ENCODE measurements at regions not wholly inside any gene's neighbourhood (a gene's known extent, or its start where the extent isn't known, plus 50 kb on each side); places are given as distances from the start of the nearest gene placed in this dataset.
"Not testable (repeated sequence)": the region's sequence is repeated elsewhere in the genome, so short reads cannot be mapped to it uniquely, and the experiment has no call there.

DNA sequence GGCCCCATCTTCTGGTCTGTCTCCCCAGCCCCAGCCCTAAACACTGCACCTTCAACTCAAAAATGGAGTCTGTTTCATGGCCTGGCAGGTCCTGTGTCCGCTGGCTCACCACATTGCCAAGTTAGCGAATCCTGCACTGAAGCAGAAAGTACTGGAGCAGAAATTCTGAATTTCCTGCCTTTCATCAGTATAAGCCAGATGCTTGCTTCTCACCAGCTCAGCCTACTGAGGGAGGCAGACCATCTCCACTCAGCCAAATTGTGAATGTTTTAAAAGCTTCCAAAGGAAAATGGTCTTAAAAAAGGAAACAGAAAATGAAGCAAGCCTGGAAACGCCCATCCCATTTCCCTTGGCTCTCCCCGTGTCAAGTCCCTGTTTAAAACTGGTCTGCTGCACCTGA is 157.8 kb downstream of the C1D start:
- CTCF ChIA-PET = interaction anchor here (0.9 kb wide), 1 partner anchor 8 kb away, joined by 3 read pairs; no protein-coding TSS in a partner anchor
- POLR2A ChIA-PET = no interaction called here
- Histone ChIP-seq H3K36me3 (ENCODE audit: control insufficient read depth, insufficient read depth, low read length) (no peaks in the 10 kb centered on the region), H3K4me3 (ENCODE audit: low read depth, low read length) (no peak overlapping the region), H3K27me3 (ENCODE audit: control insufficient read depth, insufficient read depth, low read length) (no peaks in the 10 kb centered on the region)
- no peak for DNase-seq (ENCODE audit: low read depth)
- no peak for TF ChIP-seq CTCF (IDR thresholded peaks at IDR 0.05; ENCODE audit: insufficient read depth, low read depth, low read length)

DNA sequence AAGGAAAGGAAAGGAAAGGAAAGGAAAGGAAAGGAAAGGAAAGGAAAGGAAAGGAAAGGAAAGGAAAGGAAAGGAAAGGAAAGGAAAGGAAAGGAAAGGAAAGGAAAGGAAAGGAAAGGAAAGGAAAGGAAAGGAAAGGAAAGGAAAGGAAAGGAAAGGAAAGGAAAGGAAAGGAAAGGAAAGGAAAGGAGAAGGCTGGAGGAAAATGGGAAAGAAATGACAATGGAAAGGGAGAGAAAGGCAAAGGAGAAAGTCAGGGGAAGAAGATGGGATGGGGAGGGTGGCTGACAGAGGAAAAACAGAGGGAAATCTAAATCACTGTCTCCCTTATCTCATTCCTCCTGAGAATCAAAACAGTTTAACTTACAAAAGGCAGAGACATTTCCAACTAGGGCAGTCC is 156.3 kb downstream of the C1D start:
- not testable (repeated sequence) for DNase-seq (ENCODE audit: low read depth); H3K36me3 ChIP-seq (ENCODE audit: control insufficient read depth, insufficient read depth, low read length); H3K27me3 ChIP-seq (ENCODE audit: control insufficient read depth, insufficient read depth, low read length); H3K4me3 ChIP-seq (ENCODE audit: low read depth, low read length)
- ChIA-PET CTCF (interaction anchor here (1.1 kb wide), 1 partner anchor 10 kb away, joined by 3 read pairs; no protein-coding TSS in a partner anchor), POLR2A (interaction anchor here (0.7 kb wide), 1 partner anchor 35 kb away, joined by 3 read pairs; no protein-coding TSS in a partner anchor)

GRCh38 chr2:67917332-67918054 is 145.3 kb downstream of the C1D start:
- CTCF ChIA-PET = interaction anchor here (0.6 to 1.6 kb wide), 5 partner anchors 51 to 1481 kb away, joined by 3 to 6 read pairs (median 4); no protein-coding TSS in a partner anchor
- peak; percentile 99 for DNase-seq (ENCODE audit: low read depth)

GRCh38 chr2:67918471-67918870 is 144.3 kb downstream of the C1D start:
- no peak overlapping the region for H3K4me3 ChIP-seq (ENCODE audit: low read depth, low read length)
- ChIA-PET POLR2A (interaction anchor here (0.7 kb wide), 1 partner anchor 66 kb away, joined by 16 read pairs; no protein-coding TSS in a partner anchor), CTCF (interaction anchor here (1.6 kb wide), 1 partner anchor 65 kb away, joined by 4 read pairs; no protein-coding TSS in a partner anchor)
- H3K36me3 ChIP-seq (ENCODE audit: control insufficient read depth, insufficient read depth, low read length) = no peaks in the 10 kb centered on the region
- no peak for DNase-seq (ENCODE audit: low read depth)
- TF ChIP-seq CTCF (IDR thresholded peaks at IDR 0.05; ENCODE audit: insufficient read depth, low read depth, low read length) = no peak
- no peaks in the 10 kb centered on the region for H3K27me3 ChIP-seq (ENCODE audit: control insufficient read depth, insufficient read depth, low read length)

More at GRCh38 chr2:67917332-67918054, 145.3 kb downstream of the C1D start:
- H3K36me3 ChIP-seq (ENCODE audit: control insufficient read depth, insufficient read depth, low read length) = no peaks in the 10 kb centered on the region
- TF ChIP-seq CTCF (IDR thresholded peaks at IDR 0.05; ENCODE audit: insufficient read depth, low read depth, low read length) = no peak
- POLR2A ChIA-PET = interaction anchor here (0.6 to 1.0 kb wide), 6 partner anchors 13 to 1480 kb away, joined by 3 to 16 read pairs (median 3); no protein-coding TSS in a partner anchor
- no peaks in the 10 kb centered on the region for H3K27me3 ChIP-seq (ENCODE audit: control insufficient read depth, insufficient read depth, low read length)
- no peak overlapping the region for H3K4me3 ChIP-seq (ENCODE audit: low read depth, low read length)

- ChIA-PET CTCF (interaction anchor here (0.7 to 1.3 kb wide), 2 partner anchors 22 to 125 kb away, joined by 3 to 4 read pairs; no protein-coding TSS in a partner anchor), POLR2A (interaction anchor here (0.7 kb wide), 1 partner anchor 1469 kb away, joined by 3 read pairs; no protein-coding TSS in a partner anchor)
- Histone ChIP-seq H3K4me3 (ENCODE audit: low read depth, low read length) (no peak overlapping the region), H3K36me3 (ENCODE audit: control insufficient read depth, insufficient read depth, low read length) (no peaks in the 10 kb centered on the region), H3K27me3 (ENCODE audit: control insufficient read depth, insufficient read depth, low read length) (no peaks in the 10 kb centered on the region)
- TF ChIP-seq CTCF (IDR thresholded peaks at IDR 0.05; ENCODE audit: insufficient read depth, low read depth, low read length) = no peak
- no peak for DNase-seq (ENCODE audit: low read depth)
Observed at GRCh38 chr2:67919490-67919889, 143.3 kb downstream of the C1D start.
